Dendritic cell treated with granulocyte-macrophage colony-stimulating factor and Interleukin-4, amounts not matched to agents 40 ng/mL and 50 ng/mL, for 4 days (primary cell): ENCODE measurements at regions not wholly inside any gene's neighbourhood (a gene's known extent, or its start where the extent isn't known, plus 50 kb on each side); places are given as distances from the start of the nearest gene placed in this dataset.

Experiments used
- H3K27ac Mint-ChIP-seq: one replicate; pipeline ENCODE4 v1.8.0; 2022; ENCODE audit warnings: mild to moderate bottlenecking, mixed read lengths
- H3K27me3 Mint-ChIP-seq: one replicate; pipeline ENCODE4 v1.8.0; 2022; ENCODE audit warnings: mild to moderate bottlenecking, mixed read lengths
- H3K36me3 Mint-ChIP-seq: one replicate; pipeline ENCODE4 v1.8.0; 2022; ENCODE audit warnings: low read depth, mixed read lengths
- H3K4me1 Mint-ChIP-seq: one replicate; pipeline ENCODE4 v1.8.0; 2022; ENCODE audit warnings: low read depth, mixed read lengths
- H3K4me3 Mint-ChIP-seq: one replicate; pipeline ENCODE4 v1.8.0; 2022; ENCODE audit warnings: mild to moderate bottlenecking, moderate library complexity, mixed read lengths
- H3K9me3 Mint-ChIP-seq: one replicate; pipeline ENCODE4 v1.8.0; 2022; ENCODE audit warnings: mixed read lengths
- intact Hi-C: fragments of 100-400 bp; cut with micrococcal nuclease; formaldehyde crosslinking; loops from one replicate; pipeline ENCODE4 v1.15.0; 2022

- intact Hi-C loops, result no loop called here
- Mint-ChIP-seq H3K36me3 (no peaks in the 10 kb centered on the region), H3K27ac (no peak overlapping the region)
Measured at GRCh38 chr18:54509793-54510192, 81.3 kb upstream of the DYNAP start.

DNA sequence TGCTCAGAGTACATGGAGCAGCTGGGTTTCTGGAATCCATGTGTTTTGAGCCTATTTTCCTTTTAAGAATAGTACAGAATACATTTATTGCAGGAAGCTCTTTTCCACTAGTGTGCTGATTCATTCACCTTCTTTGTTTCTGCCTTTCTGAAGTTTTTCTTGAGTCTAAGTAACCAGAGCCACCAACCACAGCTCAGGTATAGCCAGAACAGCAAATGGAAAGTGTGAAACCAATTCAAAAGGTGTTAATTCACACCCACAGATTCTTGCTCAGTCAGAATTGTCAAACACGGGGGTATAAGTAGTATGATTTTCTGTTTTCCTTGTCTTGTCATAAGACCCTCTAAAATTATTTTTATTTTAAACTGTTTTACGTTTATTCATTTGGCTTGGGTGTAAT is 75.9 kb upstream of the DYNAP start:
- H3K27me3 Mint-ChIP-seq, result no peaks in the 10 kb centered on the region
- no peaks in the 10 kb centered on the region for H3K9me3 Mint-ChIP-seq
- H3K36me3 Mint-ChIP-seq, result no peaks in the 10 kb centered on the region
- H3K4me1 Mint-ChIP-seq, result no peaks in the 10 kb centered on the region
- no peak overlapping the region for H3K4me3 Mint-ChIP-seq
- intact Hi-C loops, result no loop called here
- no peak overlapping the region for H3K27ac Mint-ChIP-seq

More at GRCh38 chr18:54509793-54510192, 81.3 kb upstream of the DYNAP start:
- Mint-ChIP-seq H3K27me3 (no peaks in the 10 kb centered on the region), H3K4me3 (no peak overlapping the region), H3K9me3 (no peaks in the 10 kb centered on the region), H3K4me1 (no peaks in the 10 kb centered on the region)

DNA sequence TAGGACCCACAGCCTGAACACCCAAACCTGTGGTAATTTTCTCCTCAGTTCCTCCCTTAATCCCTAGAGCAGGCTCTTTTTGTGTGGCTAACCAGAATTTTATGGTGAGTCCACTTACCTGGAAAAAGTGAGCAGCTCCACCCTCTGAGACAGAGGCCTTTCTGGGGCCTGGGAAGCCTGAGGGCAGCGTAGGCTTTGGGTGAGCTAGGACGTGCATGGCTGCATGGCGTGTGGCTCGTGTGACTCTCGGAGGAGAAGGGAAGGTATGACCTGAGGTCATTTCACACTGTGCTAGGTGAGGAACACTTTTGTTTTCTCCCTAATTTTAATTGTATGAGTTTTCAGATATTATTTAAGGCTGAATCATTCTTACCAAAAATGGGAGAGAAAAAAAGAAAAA is 73.5 kb upstream of the DYNAP start:
- Mint-ChIP-seq H3K9me3 (no peaks in the 10 kb centered on the region), H3K27ac (no peak overlapping the region), H3K27me3 (no peaks in the 10 kb centered on the region), H3K4me3 (no peak overlapping the region), H3K36me3 (no peaks in the 10 kb centered on the region), H3K4me1 (no peaks in the 10 kb centered on the region)
- intact Hi-C loops, result no loop called here

GRCh38 chr18:54521846-54522245 is 69.2 kb upstream of the DYNAP start:
- Mint-ChIP-seq H3K9me3 (no peaks in the 10 kb centered on the region), H3K27me3 (no peaks in the 10 kb centered on the region), H3K27ac (no peak overlapping the region), H3K4me3 (no peak overlapping the region), H3K4me1 (no peaks in the 10 kb centered on the region), H3K36me3 (no peaks in the 10 kb centered on the region)
- intact Hi-C loops, result no loop called here

DNA sequence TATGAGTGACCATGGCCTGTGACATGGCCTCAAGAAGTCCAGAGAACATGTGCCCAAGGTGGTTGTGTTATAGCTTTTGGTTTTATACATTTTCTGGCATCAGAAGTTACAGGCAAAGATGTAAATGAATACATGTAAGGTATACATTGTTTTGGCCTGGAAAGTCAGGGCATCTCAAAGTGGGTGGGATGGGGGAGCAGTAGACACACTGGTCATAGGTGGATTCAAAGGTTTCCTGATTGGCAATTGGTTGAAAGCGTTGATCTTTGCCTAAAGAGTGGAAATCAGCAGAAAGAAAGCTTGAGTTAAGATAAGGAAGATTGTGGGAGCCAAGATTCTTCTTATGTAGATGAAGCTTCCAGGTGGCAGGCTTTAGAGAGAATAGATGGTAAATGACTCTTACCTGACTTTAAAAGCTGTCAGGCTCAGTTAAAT is 62.1 kb upstream of the DYNAP start:
- intact Hi-C loops, result no loop called here
- Mint-ChIP-seq H3K27ac (no peak overlapping the region), H3K27me3 (no peaks in the 10 kb centered on the region), H3K4me1 (no peaks in the 10 kb centered on the region), H3K9me3 (no peaks in the 10 kb centered on the region), H3K4me3 (no peak overlapping the region), H3K36me3 (no peaks in the 10 kb centered on the region)

- H3K4me1 Mint-ChIP-seq, result no peaks in the 10 kb centered on the region
- no peak overlapping the region for H3K4me3 Mint-ChIP-seq
- H3K36me3 Mint-ChIP-seq, result no peaks in the 10 kb centered on the region
- intact Hi-C loops, result no loop called here
- no peaks in the 10 kb centered on the region for H3K27me3 Mint-ChIP-seq
- H3K27ac Mint-ChIP-seq, result no peak overlapping the region
- H3K9me3 Mint-ChIP-seq, result no peaks in the 10 kb centered on the region
Measured at GRCh38 chr18:54529444-54529843, 61.6 kb upstream of the DYNAP start.

GRCh38 chr18:54530285-54530684 is 60.8 kb upstream of the DYNAP start:
- no peaks in the 10 kb centered on the region for H3K9me3 Mint-ChIP-seq
- H3K27me3 Mint-ChIP-seq, result no peaks in the 10 kb centered on the region
- intact Hi-C loops, result no loop called here
- no peaks in the 10 kb centered on the region for H3K4me1 Mint-ChIP-seq
- H3K27ac Mint-ChIP-seq, result no peak overlapping the region
- H3K36me3 Mint-ChIP-seq, result no peaks in the 10 kb centered on the region
- no peak overlapping the region for H3K4me3 Mint-ChIP-seq

GRCh38 chr18:54531402-54532065 is 59.5 kb upstream of the DYNAP start:
- no peaks in the 10 kb centered on the region for H3K27me3 Mint-ChIP-seq
- intact Hi-C loops, result no loop called here
- H3K36me3 Mint-ChIP-seq, result no peaks in the 10 kb centered on the region
- H3K4me3 Mint-ChIP-seq, result no peak overlapping the region
- H3K4me1 Mint-ChIP-seq, result no peaks in the 10 kb centered on the region
- no peaks in the 10 kb centered on the region for H3K9me3 Mint-ChIP-seq
- no peak overlapping the region for H3K27ac Mint-ChIP-seq

- intact Hi-C loops, result no loop called here
- Mint-ChIP-seq H3K4me1 (no peaks in the 10 kb centered on the region), H3K36me3 (no peaks in the 10 kb centered on the region), H3K9me3 (no peaks in the 10 kb centered on the region), H3K27ac (no peak overlapping the region), H3K27me3 (no peaks in the 10 kb centered on the region), H3K4me3 (no peak overlapping the region)
Measured at GRCh38 chr18:54532222-54532621, 58.8 kb upstream of the DYNAP start.

GRCh38 chr18:54532962-54533361 is 58.1 kb upstream of the DYNAP start:
- Mint-ChIP-seq H3K4me3 (no peak overlapping the region), H3K4me1 (no peaks in the 10 kb centered on the region), H3K27me3 (no peaks in the 10 kb centered on the region), H3K36me3 (no peaks in the 10 kb centered on the region), H3K9me3 (no peaks in the 10 kb centered on the region), H3K27ac (no peak overlapping the region)
- intact Hi-C loops, result no loop called here
